ENCODE measurements at regions not wholly inside any gene's neighbourhood (a gene's known extent, or its start where the extent isn't known, plus 50 kb on each side); places are given as distances from the start of the nearest gene placed in this dataset.
"Not testable (repeated sequence)": the region's sequence is repeated elsewhere in the genome, so short reads cannot be mapped to it uniquely, and the experiment has no call there.

DNA sequence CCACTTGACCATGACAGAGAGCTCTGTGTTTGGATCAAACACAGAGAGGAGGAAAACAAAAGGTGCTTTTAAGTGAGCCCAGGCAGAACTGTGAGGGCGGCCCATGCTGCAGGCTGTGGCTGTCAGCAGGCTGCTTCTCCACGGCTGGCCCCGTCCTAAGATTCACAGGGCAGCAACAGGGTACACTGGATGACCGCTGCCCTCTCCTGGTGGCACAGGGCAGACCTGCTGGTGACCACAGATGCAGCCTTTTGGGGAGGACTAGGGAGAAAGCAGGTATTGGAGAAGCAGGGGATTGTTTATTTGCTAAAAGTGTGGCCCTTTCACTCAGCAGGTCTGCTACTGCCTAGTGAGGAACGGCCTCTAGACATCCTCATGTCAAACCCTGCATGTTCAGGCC lies 183.7 kb downstream of the ADRA2C start:
- H3K9ac ChIP-seq (ENCODE audit: control insufficient read depth, extremely low read depth, insufficient read depth, low read length); H3K4me3 ChIP-seq (ENCODE audit: control insufficient read depth in 2 of 3, extremely low read depth in 1 of 3, insufficient read depth in 2 of 3, low read depth in 1 of 3, low read length in 3 of 3); H3K4me2 ChIP-seq (ENCODE audit: control insufficient read depth, extremely low read depth, insufficient read depth, low read depth, low read length); FAIRE-seq; H3K36me3 ChIP-seq (ENCODE audit: control insufficient read depth in 2 of 2, extremely low read depth in 1 of 2, insufficient read depth in 2 of 2, low read length in 2 of 2); H3K4me1 ChIP-seq (ENCODE audit: control insufficient read depth, extremely low read depth, insufficient read depth, low read length); H3K79me2 ChIP-seq (ENCODE audit: control insufficient read depth, insufficient read depth, low read length); H3K9me1 ChIP-seq (ENCODE audit: control insufficient read depth, extremely low read depth, insufficient read depth, low read length); H3K27ac ChIP-seq (ENCODE audit: control insufficient read depth, insufficient read depth, low read length); DNase-seq (ENCODE audit: low read depth, low spot score); H4K20me1 ChIP-seq (ENCODE audit: control insufficient read depth, extremely low read depth, insufficient read depth, low read length); dilution Hi-C loops (cut with MboI; ENCODE audit: extremely low pct_ligation_motif_present, low sequenced_read_pairs); H3K9me3 ChIP-seq (ENCODE audit: control insufficient read depth, low read depth, low read length); H3K27me3 ChIP-seq (ENCODE audit: control insufficient read depth, extremely low read depth, insufficient read depth, low read length); H2AFZ ChIP-seq (ENCODE audit: control insufficient read depth, low read length): not testable (repeated sequence)
- TF ChIP-seq, protein P1, sequence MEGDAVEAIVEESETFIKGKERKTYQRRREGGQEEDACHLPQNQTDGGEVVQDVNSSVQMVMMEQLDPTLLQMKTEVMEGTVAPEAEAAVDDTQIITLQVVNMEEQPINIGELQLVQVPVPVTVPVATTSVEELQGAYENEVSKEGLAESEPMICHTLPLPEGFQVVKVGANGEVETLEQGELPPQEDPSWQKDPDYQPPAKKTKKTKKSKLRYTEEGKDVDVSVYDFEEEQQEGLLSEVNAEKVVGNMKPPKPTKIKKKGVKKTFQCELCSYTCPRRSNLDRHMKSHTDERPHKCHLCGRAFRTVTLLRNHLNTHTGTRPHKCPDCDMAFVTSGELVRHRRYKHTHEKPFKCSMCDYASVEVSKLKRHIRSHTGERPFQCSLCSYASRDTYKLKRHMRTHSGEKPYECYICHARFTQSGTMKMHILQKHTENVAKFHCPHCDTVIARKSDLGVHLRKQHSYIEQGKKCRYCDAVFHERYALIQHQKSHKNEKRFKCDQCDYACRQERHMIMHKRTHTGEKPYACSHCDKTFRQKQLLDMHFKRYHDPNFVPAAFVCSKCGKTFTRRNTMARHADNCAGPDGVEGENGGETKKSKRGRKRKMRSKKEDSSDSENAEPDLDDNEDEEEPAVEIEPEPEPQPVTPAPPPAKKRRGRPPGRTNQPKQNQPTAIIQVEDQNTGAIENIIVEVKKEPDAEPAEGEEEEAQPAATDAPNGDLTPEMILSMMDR (optimal IDR thresholded peaks at IDR 0.05 in 1 of 3, IDR thresholded peaks at IDR 0.05 in 1 of 3, conservative IDR thresholded peaks at IDR 0.05 in 1 of 3; ENCODE audit: extremely low read depth in 1 of 3, insufficient read depth in 2 of 3, low read length in 3 of 3) = peak in 2 of 3 experiments; percentile 32 to 35

DNA sequence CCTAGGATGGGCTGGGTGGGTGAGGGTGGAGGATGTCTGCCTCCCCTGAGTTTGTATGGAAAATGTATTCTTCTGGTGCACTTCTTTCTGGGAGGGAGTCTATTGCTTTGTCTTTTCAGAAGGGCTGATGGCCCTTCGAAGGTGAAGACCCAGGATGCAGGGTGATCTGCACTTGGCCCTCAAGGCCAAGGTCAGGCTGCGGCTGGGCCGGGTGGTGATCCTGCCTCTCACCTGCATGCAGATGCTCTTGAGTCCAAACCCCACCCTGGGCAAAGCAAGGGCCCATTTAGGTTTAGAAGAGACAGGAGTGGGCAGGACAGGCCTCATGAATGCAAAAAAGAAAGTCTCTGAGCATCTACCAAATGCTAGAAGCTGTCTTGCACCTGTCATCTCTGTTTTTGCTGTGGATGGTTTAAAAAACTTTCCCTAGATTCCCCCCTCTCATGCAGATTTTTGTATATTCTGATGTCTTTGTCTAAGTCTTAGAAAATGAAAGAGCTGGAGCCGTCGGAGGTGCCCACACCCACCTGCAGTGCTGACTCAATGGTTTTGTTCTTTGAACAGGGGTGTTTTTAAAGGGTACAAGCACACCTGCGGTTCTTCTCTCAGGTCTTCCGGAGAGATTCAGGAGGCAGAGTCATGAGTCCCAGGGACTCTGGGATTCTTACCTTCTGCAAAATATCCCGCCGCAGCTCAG lies 186.4 kb downstream of the ADRA2C start:
- H3K4me2 ChIP-seq (ENCODE audit: control insufficient read depth, extremely low read depth, insufficient read depth, low read depth, low read length); H3K4me1 ChIP-seq (ENCODE audit: control insufficient read depth, extremely low read depth, insufficient read depth, low read length); DNase-seq (ENCODE audit: low read depth, low spot score); H2AFZ ChIP-seq (ENCODE audit: control insufficient read depth, low read length); H3K27me3 ChIP-seq (ENCODE audit: control insufficient read depth, extremely low read depth, insufficient read depth, low read length); H3K9me1 ChIP-seq (ENCODE audit: control insufficient read depth, extremely low read depth, insufficient read depth, low read length); H3K9ac ChIP-seq (ENCODE audit: control insufficient read depth, extremely low read depth, insufficient read depth, low read length); H3K27ac ChIP-seq (ENCODE audit: control insufficient read depth, insufficient read depth, low read length); H3K36me3 ChIP-seq (ENCODE audit: control insufficient read depth in 2 of 2, extremely low read depth in 1 of 2, insufficient read depth in 2 of 2, low read length in 2 of 2); H3K79me2 ChIP-seq (ENCODE audit: control insufficient read depth, insufficient read depth, low read length); FAIRE-seq; dilution Hi-C loops (cut with MboI; ENCODE audit: extremely low pct_ligation_motif_present, low sequenced_read_pairs); H3K4me3 ChIP-seq (ENCODE audit: control insufficient read depth in 2 of 3, extremely low read depth in 1 of 3, insufficient read depth in 2 of 3, low read depth in 1 of 3, low read length in 3 of 3); H4K20me1 ChIP-seq (ENCODE audit: control insufficient read depth, extremely low read depth, insufficient read depth, low read length); H3K9me3 ChIP-seq (ENCODE audit: control insufficient read depth, low read depth, low read length): not testable (repeated sequence)

DNA sequence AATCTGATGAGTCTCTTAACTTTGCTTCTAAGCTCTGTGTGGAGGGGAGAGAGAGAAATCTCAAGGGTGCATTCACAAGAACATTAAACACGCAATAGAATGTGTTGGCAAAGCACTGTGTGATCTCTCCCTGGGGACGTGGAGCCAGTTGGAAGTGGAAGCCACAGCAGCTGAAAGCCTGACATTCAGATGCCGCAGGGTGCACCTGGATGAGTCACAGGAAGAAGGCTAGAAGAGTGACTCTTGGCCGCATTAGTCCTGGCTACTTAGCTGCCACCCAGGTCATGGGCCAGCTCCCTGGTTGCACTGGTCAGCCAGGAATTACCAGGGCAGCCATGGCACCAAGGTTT lies 186.9 kb downstream of the ADRA2C start:
- H3K9ac ChIP-seq (ENCODE audit: control insufficient read depth, extremely low read depth, insufficient read depth, low read length); H3K36me3 ChIP-seq (ENCODE audit: control insufficient read depth in 2 of 2, extremely low read depth in 1 of 2, insufficient read depth in 2 of 2, low read length in 2 of 2); H3K27ac ChIP-seq (ENCODE audit: control insufficient read depth, insufficient read depth, low read length); H3K79me2 ChIP-seq (ENCODE audit: control insufficient read depth, insufficient read depth, low read length); H3K9me3 ChIP-seq (ENCODE audit: control insufficient read depth, low read depth, low read length); H2AFZ ChIP-seq (ENCODE audit: control insufficient read depth, low read length); H3K9me1 ChIP-seq (ENCODE audit: control insufficient read depth, extremely low read depth, insufficient read depth, low read length); dilution Hi-C loops (cut with MboI; ENCODE audit: extremely low pct_ligation_motif_present, low sequenced_read_pairs); H3K27me3 ChIP-seq (ENCODE audit: control insufficient read depth, extremely low read depth, insufficient read depth, low read length); H3K4me1 ChIP-seq (ENCODE audit: control insufficient read depth, extremely low read depth, insufficient read depth, low read length); H3K4me3 ChIP-seq (ENCODE audit: control insufficient read depth in 2 of 3, extremely low read depth in 1 of 3, insufficient read depth in 2 of 3, low read depth in 1 of 3, low read length in 3 of 3); FAIRE-seq; H4K20me1 ChIP-seq (ENCODE audit: control insufficient read depth, extremely low read depth, insufficient read depth, low read length); H3K4me2 ChIP-seq (ENCODE audit: control insufficient read depth, extremely low read depth, insufficient read depth, low read depth, low read length); DNase-seq (ENCODE audit: low read depth, low spot score): not testable (repeated sequence)

DNA sequence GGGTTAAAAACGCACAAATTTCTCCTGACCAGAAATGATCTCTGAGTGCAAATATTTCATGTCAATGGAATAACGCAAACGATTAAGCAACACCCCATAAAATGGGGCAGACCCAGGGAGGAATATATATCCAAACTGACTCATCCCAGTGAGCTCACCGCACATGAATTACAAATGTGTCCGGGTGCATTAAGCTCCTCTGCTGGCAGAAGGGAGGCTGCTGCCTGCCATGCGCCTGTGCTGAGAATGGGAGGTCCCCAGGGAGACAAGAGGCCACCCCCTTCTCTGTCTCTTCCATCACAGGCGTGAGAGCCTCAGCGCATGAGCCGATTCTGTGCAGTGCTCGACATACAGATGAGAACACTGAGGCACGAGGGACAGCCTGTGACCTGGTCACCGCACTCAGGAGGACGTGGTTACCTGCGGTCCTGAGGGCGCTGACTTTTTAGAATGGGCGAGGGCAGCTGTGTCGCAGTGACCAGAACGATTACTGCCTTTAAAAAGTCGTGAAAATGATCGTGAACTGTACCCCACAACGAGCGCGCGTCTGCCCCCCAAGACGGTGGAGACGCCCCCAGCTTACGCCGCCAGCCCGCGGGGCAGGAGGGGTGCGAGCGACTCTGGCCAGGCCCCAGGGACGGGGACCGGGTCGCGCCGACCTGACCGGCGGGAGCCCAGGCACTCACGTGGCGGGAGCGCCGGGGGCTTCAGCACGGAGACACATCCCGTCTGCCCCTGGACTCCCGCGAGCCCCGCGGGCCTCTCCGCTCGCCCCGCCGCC lies 188.5 kb downstream of the ADRA2C start:
- H3K79me2 ChIP-seq (ENCODE audit: control insufficient read depth, insufficient read depth, low read length); H3K9me3 ChIP-seq (ENCODE audit: control insufficient read depth, low read depth, low read length); dilution Hi-C loops (cut with MboI; ENCODE audit: extremely low pct_ligation_motif_present, low sequenced_read_pairs); H3K36me3 ChIP-seq (ENCODE audit: control insufficient read depth in 2 of 2, extremely low read depth in 1 of 2, insufficient read depth in 2 of 2, low read length in 2 of 2); FAIRE-seq; H3K27me3 ChIP-seq (ENCODE audit: control insufficient read depth, extremely low read depth, insufficient read depth, low read length); H3K4me1 ChIP-seq (ENCODE audit: control insufficient read depth, extremely low read depth, insufficient read depth, low read length); H4K20me1 ChIP-seq (ENCODE audit: control insufficient read depth, extremely low read depth, insufficient read depth, low read length); H3K9me1 ChIP-seq (ENCODE audit: control insufficient read depth, extremely low read depth, insufficient read depth, low read length): not testable (repeated sequence)
- DNase-seq (ENCODE audit: low read depth, low spot score) = peak; percentile 85
- Histone ChIP-seq H3K27ac (ENCODE audit: control insufficient read depth, insufficient read depth, low read length) (peak overlapping the region; percentile 90), H3K9ac (ENCODE audit: control insufficient read depth, extremely low read depth, insufficient read depth, low read length) (peak overlapping the region; percentile 90), H2AFZ (ENCODE audit: control insufficient read depth, low read length) (peak overlapping the region; percentile 60), H3K4me2 (ENCODE audit: control insufficient read depth, extremely low read depth, insufficient read depth, low read depth, low read length) (peak overlapping the region; percentile 69), H3K4me3 (ENCODE audit: control insufficient read depth in 2 of 3, extremely low read depth in 1 of 3, insufficient read depth in 2 of 3, low read depth in 1 of 3, low read length in 3 of 3) (peak overlapping the region; percentile 62 to 82 (median 70))
